Lower leg skin (tissue), 3 donors: ENCODE measurements at regions not wholly inside any gene's neighbourhood (a gene's known extent, or its start where the extent isn't known, plus 50 kb on each side); places are given as distances from the start of the nearest gene placed in this dataset.

ENCODE experiments used
- CTCF ChIP-seq, 3 donors: fragments of 450-650 bp; IDR thresholded peaks; one replicate each; pipeline ENCODE4 v1.5.1; 2016; ENCODE audit warnings: antibody characterized with exemption in 3 of 3, mild to moderate bottlenecking in 3 of 3, moderate library complexity in 2 of 3
- POLR2A ChIP-seq, 2 donors: fragments of 450-650 bp; IDR thresholded peaks; one replicate each; pipeline ENCODE4 v1.6.1; 2016 to 2017; ENCODE audit warnings: antibody characterized with exemption in 2 of 2, mild to moderate bottlenecking in 1 of 2, moderate library complexity in 1 of 2

- TF ChIP-seq CTCF (IDR thresholded peaks at IDR 0.05) (no peak), POLR2A (IDR thresholded peaks at IDR 0.05) (no peak)
These were observed 487.0 kb downstream of the HAPSTR1 start for GRCh38 chr16:9578459-9578858.
